PC-3 (cell line): ENCODE measurements at regions not wholly inside any gene's neighbourhood (a gene's known extent, or its start where the extent isn't known, plus 50 kb on each side); places are given as distances from the start of the nearest gene placed in this dataset.

Source experiments
- ATAC-seq: fragments of 200-7000 bp; cut with Tn5 transposase; 2 replicates; pipeline ENCODE4 v1.9.1; 2020; ENCODE audit warnings: mild to moderate bottlenecking, moderate library complexity
- BruUV-seq: library from RNA; stranded (reverse); fragments of 400-500 nt; replicated peaks from 2 replicates; lab custom pipeline; 2021; lab: Mats Ljungman, UMichigan
- CTCF ChIA-PET: fragments of 300-600 bp; sonication (Branson Sonifier 250); formaldehyde crosslinking; loops from one replicate; lab custom pipeline; 2022; ENCODE audit warnings: antibody characterized with exemption; lab: Charles Lee
- POLR2A ChIA-PET: fragments of 300-600 bp; sonication (Branson Sonifier 250); formaldehyde crosslinking; loops from one replicate; lab custom pipeline; 2022; ENCODE audit warnings: antibody characterized with exemption; ENCODE audit not compliant: unreplicated experiment; lab: Charles Lee
- DNase-seq: peaks from one replicate; pipeline ENCODE4 v3.0.0-alpha.2; 2015
- H2AFZ ChIP-seq: fragments of 300-600 bp; sonication (generic); 2 replicates; pipeline ENCODE4 v1.6.0; 2016; ENCODE audit warnings: antibody characterized with exemption, low read length
- H3F3A ChIP-seq: fragments of 300-600 bp; sonication (generic); one replicate; pipeline ENCODE4 v1.6.0; 2017; ENCODE audit warnings: antibody characterized with exemption, low read length, control low read depth, mild to moderate bottlenecking; ENCODE audit not compliant: unreplicated experiment
- H3K27ac ChIP-seq: fragments of 300-600 bp; sonication (generic); 2 replicates; pipeline ENCODE4 v1.5.1; 2016; ENCODE audit warnings: mild to moderate bottlenecking, low read length
- H3K27me3 ChIP-seq: fragments of 300-600 bp; sonication (generic); 2 replicates; pipeline ENCODE4 v1.6.1; 2016; ENCODE audit warnings: low read length, mixed read lengths
- H3K36me3 ChIP-seq: fragments of 300-600 bp; sonication (generic); 2 replicates; pipeline ENCODE4 v1.6.1; 2016; ENCODE audit warnings: low read depth, mixed run types, low read length, mixed read lengths
- H3K4me1 ChIP-seq: fragments of 300-600 bp; sonication (generic); 2 replicates; pipeline ENCODE4 v1.5.1; 2016; ENCODE audit warnings: low read length; ENCODE audit not compliant: insufficient read depth
- H3K4me2 ChIP-seq: fragments of 300-600 bp; sonication (generic); 2 replicates; pipeline ENCODE4 v1.6.0; 2016; ENCODE audit warnings: low read length
- H3K4me3 ChIP-seq: fragments of 300-600 bp; sonication (generic); 2 replicates; pipeline ENCODE4 v1.5.1; 2016; ENCODE audit warnings: mild to moderate bottlenecking, low read length, mixed read lengths
- H3K79me2 ChIP-seq: fragments of 300-600 bp; sonication (generic); 2 replicates; pipeline ENCODE4 v1.6.1; 2017; ENCODE audit warnings: low read length, mixed read lengths
- H3K9ac ChIP-seq: fragments of 300-600 bp; sonication (generic); 2 replicates; pipeline ENCODE4 v1.6.0; 2016; ENCODE audit warnings: mild to moderate bottlenecking, low read length
- H3K9me2 ChIP-seq: fragments of 300-600 bp; sonication (generic); replicated peaks from 2 replicates; pipeline ENCODE4 v1.6.1; 2016; ENCODE audit warnings: mixed run types, low read length, mixed read lengths
- H3K9me3 ChIP-seq: fragments of 300-600 bp; sonication (generic); 2 replicates; pipeline ENCODE4 v1.6.1; 2016; ENCODE audit warnings: low read length, mixed read lengths
- H4K20me1 ChIP-seq: fragments of 300-600 bp; sonication (generic); 2 replicates; pipeline ENCODE4 v1.6.1; 2016; ENCODE audit warnings: low read length, mixed read lengths
- CTCF ChIP-seq: fragments of 300-600 bp; sonication (generic); conservative IDR thresholded peaks from 2 replicates; pipeline ENCODE4 v1.5.1; 2017; ENCODE audit warnings: antibody characterized with exemption, low read depth, mild to moderate bottlenecking, low read length
- EZH2 ChIP-seq: fragments of 300-600 bp; sonication (generic); IDR thresholded peaks from one replicate; pipeline ENCODE4 v1.6.1; 2017; ENCODE audit warnings: antibody characterized with exemption, mild to moderate bottlenecking, low read length; ENCODE audit not compliant: unreplicated experiment
- EZH2phosphoT487 ChIP-seq: fragments of 300-600 bp; sonication (generic); IDR thresholded peaks from 2 replicates; pipeline ENCODE4 v1.6.1; 2018; ENCODE audit warnings: mild to moderate bottlenecking, antibody characterized with exemption, low read length, borderline replicate concordance
- intact Hi-C: fragments of 100-400 bp; cut with micrococcal nuclease; formaldehyde crosslinking; loops from 2 replicates; pipeline ENCODE4 v1.9.0; 2023

GRCh38 chr2:122500316-122501105, 745.1 kb downstream of the TSN start:
- Histone ChIP-seq H3K27me3 (no peaks in the 10 kb centered on the region), H3K4me2 (no peak overlapping the region), H3F3A (no peaks in the 10 kb centered on the region), H3K79me2 (no peaks in the 10 kb centered on the region), H3K9me3 (no peaks in the 10 kb centered on the region), H3K36me3 (no peaks in the 10 kb centered on the region), H3K27ac (no peak overlapping the region), H3K4me3 (no peak overlapping the region), H3K4me1 (no peaks in the 10 kb centered on the region), H4K20me1 (no peaks in the 10 kb centered on the region), H2AFZ (no peak overlapping the region), H3K9me2 (no peaks in the 10 kb centered on the region), H3K9ac (no peak overlapping the region)
- CTCF ChIA-PET, result no interaction called here
- ATAC-seq, result no peak
- no peak for TF ChIP-seq EZH2
- TF ChIP-seq CTCF, result no peak
- TF ChIP-seq EZH2phosphoT487, result no peak
- BruUV-seq, result no TSS peak
- POLR2A ChIA-PET, result no interaction called here
- DNase-seq, result no peak
- intact Hi-C loops, result no loop called here

GRCh38 chr2:122506620-122507019, 751.2 kb downstream of the TSN start:
- Histone ChIP-seq H3K9ac (no peak overlapping the region), H3K36me3 (no peaks in the 10 kb centered on the region), H3K9me3 (no peaks in the 10 kb centered on the region), H4K20me1 (no peaks in the 10 kb centered on the region), H3K27ac (no peak overlapping the region), H3K4me3 (no peak overlapping the region), H3K79me2 (no peaks in the 10 kb centered on the region), H3K9me2 (no peaks in the 10 kb centered on the region), H3K27me3 (no peaks in the 10 kb centered on the region), H2AFZ (no peak overlapping the region), H3K4me2 (no peak overlapping the region), H3K4me1 (no peaks in the 10 kb centered on the region), H3F3A (no peaks in the 10 kb centered on the region)
- CTCF ChIA-PET, result no interaction called here
- no peak for TF ChIP-seq CTCF
- TF ChIP-seq EZH2, result no peak
- no peak for TF ChIP-seq EZH2phosphoT487
- intact Hi-C loops, result loop anchor here (5.0 kb wide), 2 partner anchors 44 to 346 kb away; no protein-coding TSS in a partner anchor
- no TSS peak for BruUV-seq
- POLR2A ChIA-PET, result no interaction called here
- DNase-seq (no peak), ATAC-seq (no peak)

GRCh38 chr2:122507261-122507660, 751.8 kb downstream of the TSN start:
- Histone ChIP-seq H4K20me1 (no peaks in the 10 kb centered on the region), H3K79me2 (no peaks in the 10 kb centered on the region), H3K9me2 (no peaks in the 10 kb centered on the region), H3K36me3 (no peaks in the 10 kb centered on the region), H3K27me3 (no peaks in the 10 kb centered on the region), H3K9me3 (no peaks in the 10 kb centered on the region), H3F3A (no peaks in the 10 kb centered on the region), H3K4me1 (no peaks in the 10 kb centered on the region), H3K27ac (no peak overlapping the region), H3K4me2 (no peak overlapping the region), H3K9ac (no peak overlapping the region), H3K4me3 (no peak overlapping the region), H2AFZ (no peak overlapping the region)
- POLR2A ChIA-PET, result no interaction called here
- CTCF ChIA-PET, result no interaction called here
- no TSS peak for BruUV-seq
- TF ChIP-seq EZH2phosphoT487 (no peak), EZH2 (no peak), CTCF (no peak)
- DNase-seq (no peak), ATAC-seq (no peak)
- intact Hi-C loops, result loop anchor here (5.0 kb wide), 2 partner anchors 45 to 345 kb away; no protein-coding TSS in a partner anchor
